Stomach (tissue), 8 donors: ENCODE measurements at regions not wholly inside any gene's neighbourhood (a gene's known extent, or its start where the extent isn't known, plus 50 kb on each side); places are given as distances from the start of the nearest gene placed in this dataset.

Experiments
- DNase-seq, 2 donors: peaks; one replicate each; pipeline versions ENCODE4 v3.0.0 to v3.0.0-alpha.2; 2013 to 2019
- H3K27ac ChIP-seq, 5 donors: fragments of 200-600 bp in 4 of 5; sonication (generic) in 4 of 5; one replicate each; pipeline ENCODE4 v1.5.1; 2013 to 2019; ENCODE audit warnings: mild to moderate bottlenecking in 1 of 5, moderate library complexity in 1 of 5
- H3K27me3 ChIP-seq, 3 donors: fragments of 200-600 bp; sonication (generic); one replicate each; pipeline ENCODE4 v1.5.1; 2017 to 2019; ENCODE audit warnings: mixed run types in 1 of 3
- H3K36me3 ChIP-seq, 4 donors: fragments of 200-600 bp; sonication (generic); 1 replicate in 3 of 4; 2 replicates in 1 of 4; pipeline ENCODE4 v1.5.1; 2016 to 2019
- H3K4me1 ChIP-seq, 4 donors: fragments of 200-600 bp; sonication (generic); one replicate each; pipeline ENCODE4 v1.5.1; 2016 to 2019
- H3K4me3 ChIP-seq, 4 donors: fragments of 200-600 bp; sonication (generic) in 3 of 4; one replicate each; pipeline ENCODE4 v1.5.1; 2016 to 2019; ENCODE audit warnings: mild to moderate bottlenecking in 1 of 4
- H3K9me3 ChIP-seq, 4 donors: fragments of 200-600 bp; sonication (generic); one replicate each; pipeline ENCODE4 v1.5.1; 2016 to 2019
- CTCF ChIP-seq, 7 experiments: fragments of 450-650 bp in 4 of 7; fragments of 200-600 bp in 3 of 7; sonication (generic) in 3 of 7; IDR thresholded peaks; one replicate each; pipeline ENCODE4 v1.5.1; 2016 to 2019; ENCODE audit warnings: antibody characterized with exemption in 7 of 7, control low read depth in 2 of 7, mild to moderate bottlenecking in 1 of 7
- EP300 ChIP-seq: sonication (generic); formaldehyde crosslinking; IDR thresholded peaks from one replicate; pipeline ENCODE4 v1.6.1; 2017; ENCODE audit warnings: antibody characterized with exemption
- POLR2A ChIP-seq, 4 donors: fragments of 450-650 bp; IDR thresholded peaks; one replicate each; pipeline ENCODE4 v1.6.1; 2016; ENCODE audit warnings: antibody characterized with exemption in 4 of 4, control low read depth in 2 of 4, mild to moderate bottlenecking in 1 of 4, moderate library complexity in 1 of 4
- POLR2AphosphoS5 ChIP-seq, 3 donors: sonication (generic); formaldehyde crosslinking; IDR thresholded peaks; one replicate each; pipeline ENCODE4 v1.6.1; 2016; ENCODE audit warnings: antibody characterized with exemption in 3 of 3
- WGBS, 5 donors: extraction: QIAGEN DNeasy Blood & Tissue Kit in 3 of 5; methylation state at CpG; one replicate each; pipeline versions ENCODE4 v1.1.5 to v1.1.7; 2013 to 2018; 5-methylcytosine and 5-hydroxymethylcytosine counted together
- intact Hi-C: fragments of 100-400 bp; cut with DNase I; formaldehyde crosslinking; loops from one replicate; pipeline ENCODE4 v1.15.1; 2023; ENCODE audit warnings: low total_unique reads
- donor health status: healthy with polysubstance abuse.
- donor health status: Bipolar disorder and iron deficiency.
- donor health status: healthy.

- Histone ChIP-seq H3K4me3 (no peak overlapping the region), H3K4me1 (no peaks in the 10 kb centered on the region), H3K27me3 (no peaks in the 10 kb centered on the region), H3K36me3 (no peaks in the 10 kb centered on the region), H3K9me3 (peaks cover 0 to 5% (median 1%) of the 10 kb centered on the region in 4 donors), H3K27ac (no peak overlapping the region)
- intact Hi-C loops: no loop called here
- TF ChIP-seq POLR2A (IDR thresholded peaks at IDR 0.05) (no peak), CTCF (IDR thresholded peaks at IDR 0.05) (no peak), POLR2AphosphoS5 (IDR thresholded peaks at IDR 0.05) (no peak), EP300 (no peak)
- DNase-seq: no peak
- WGBS, 5 donors: 72 to 80% (median 75%) methylated on average over 3 of the region's 3 CpGs
These were observed 154.6 kb downstream of the SLC30A10 start for GRCh38 chr1:219773775-219774174.

GRCh38 chr1:219773110-219773509, 155.2 kb downstream of the SLC30A10 start:
- DNase-seq: no peak
- 20 to 47% (median 31%) methylated on average over 1 of the region's 1 CpG for WGBS, 5 donors
- no peaks in the 10 kb centered on the region for H3K4me1 ChIP-seq
- no peak for TF ChIP-seq POLR2A (IDR thresholded peaks at IDR 0.05)
- no peak for TF ChIP-seq POLR2AphosphoS5 (IDR thresholded peaks at IDR 0.05)
- TF ChIP-seq EP300: no peak
- TF ChIP-seq CTCF (IDR thresholded peaks at IDR 0.05): no peak
- no peaks in the 10 kb centered on the region for H3K27me3 ChIP-seq
- peaks cover 0 to 5% (median 1%) of the 10 kb centered on the region in 4 donors for H3K9me3 ChIP-seq
- H3K4me3 ChIP-seq: no peak overlapping the region
- no peak overlapping the region for H3K27ac ChIP-seq
- intact Hi-C loops: no loop called here
- H3K36me3 ChIP-seq: no peaks in the 10 kb centered on the region

GRCh38 chr1:219772265-219773036, 155.9 kb downstream of the SLC30A10 start:
- WGBS, 5 donors: 42 to 64% (median 61%) methylated on average over 4 of the region's 4 CpGs
- intact Hi-C loops: no loop called here
- no peaks in the 10 kb centered on the region for H3K27me3 ChIP-seq
- TF ChIP-seq EP300: no peak
- TF ChIP-seq POLR2AphosphoS5 (IDR thresholded peaks at IDR 0.05): no peak
- no peak for TF ChIP-seq POLR2A (IDR thresholded peaks at IDR 0.05)
- TF ChIP-seq CTCF (IDR thresholded peaks at IDR 0.05): no peak
- H3K4me1 ChIP-seq: no peaks in the 10 kb centered on the region
- no peak overlapping the region for H3K27ac ChIP-seq
- H3K36me3 ChIP-seq: no peaks in the 10 kb centered on the region
- H3K9me3 ChIP-seq: peaks cover 0 to 5% (median 1%) of the 10 kb centered on the region in 4 donors
- no peak overlapping the region for H3K4me3 ChIP-seq
- no peak for DNase-seq

GRCh38 chr1:219771080-219771479, 157.3 kb downstream of the SLC30A10 start:
- 51 to 69% (median 61%) methylated on average over 3 of the region's 3 CpGs for WGBS, 5 donors
- intact Hi-C loops: no loop called here
- H3K27me3 ChIP-seq: no peaks in the 10 kb centered on the region
- TF ChIP-seq POLR2A (IDR thresholded peaks at IDR 0.05) (no peak), EP300 (no peak), POLR2AphosphoS5 (IDR thresholded peaks at IDR 0.05) (no peak), CTCF (IDR thresholded peaks at IDR 0.05) (no peak)
- no peaks in the 10 kb centered on the region for H3K36me3 ChIP-seq
- no peak for DNase-seq
- H3K27ac ChIP-seq: no peak overlapping the region
- H3K4me1 ChIP-seq: no peaks in the 10 kb centered on the region
- H3K4me3 ChIP-seq: no peak overlapping the region
- peaks cover 0 to 6% (median 1%) of the 10 kb centered on the region in 4 donors for H3K9me3 ChIP-seq
